GM18520 (cell line): ENCODE measurements at regions not wholly inside any gene's neighbourhood (a gene's known extent, or its start where the extent isn't known, plus 50 kb on each side); places are given as distances from the start of the nearest gene placed in this dataset.
"Not testable (repeated sequence)": the region's sequence is repeated elsewhere in the genome, so short reads cannot be mapped to it uniquely, and the experiment has no call there.

ENCODE experiments used
- ATAC-seq: cut with Tn5 transposase; IDR thresholded peaks from one replicate; pipeline ENCODE4 v1.9.1; 2021; ENCODE audit not compliant: unreplicated experiment

GRCh38 chr3:160094562-160094961, 105.9 kb downstream of the IL12A start:
- no peak for ATAC-seq

GRCh38 chr3:160097478-160097877, 108.8 kb downstream of the IL12A start:
- ATAC-seq, result no peak

- no peak for ATAC-seq
Observed at GRCh38 chr3:160098261-160098908, 109.8 kb downstream of the IL12A start.

GRCh38 chr3:160098926-160099626, 110.4 kb downstream of the IL12A start:
- no peak for ATAC-seq

GRCh38 chr3:160099834-160100233, 111.2 kb downstream of the IL12A start:
- ATAC-seq, result no peak

- no peak for ATAC-seq
Observed at GRCh38 chr3:160100610-160101009, 112.0 kb downstream of the IL12A start.

- ATAC-seq, result not testable (repeated sequence)
Observed at GRCh38 chr3:160102001-160102400, 113.4 kb downstream of the IL12A start.

- ATAC-seq, result no peak
Observed at GRCh38 chr3:160103397-160103796, 114.8 kb downstream of the IL12A start.

GRCh38 chr3:160105907-160106584, 117.4 kb downstream of the IL12A start:
- no peak for ATAC-seq

- no peak for ATAC-seq
Observed at GRCh38 chr3:160106905-160107861, 118.0 kb upstream of the C3orf80 start.

- no peak for ATAC-seq
Observed at GRCh38 chr3:160108362-160108761, 116.9 kb upstream of the C3orf80 start.

- ATAC-seq, result no peak
Observed at GRCh38 chr3:160112481-160112880, 112.7 kb upstream of the C3orf80 start.

- no peak for ATAC-seq
Observed at GRCh38 chr3:160112996-160113395, 112.2 kb upstream of the C3orf80 start.

- ATAC-seq, result no peak
Observed at GRCh38 chr3:160114355-160114995, 110.7 kb upstream of the C3orf80 start.

GRCh38 chr3:160115387-160115786, 109.8 kb upstream of the C3orf80 start:
- no peak for ATAC-seq

- no peak for ATAC-seq
Observed at GRCh38 chr3:160124224-160124623, 101.0 kb upstream of the C3orf80 start.

- no peak for ATAC-seq
Observed at GRCh38 chr3:160125258-160125657, 100.0 kb upstream of the C3orf80 start.

GRCh38 chr3:160126051-160126450, 99.2 kb upstream of the C3orf80 start:
- no peak for ATAC-seq

GRCh38 chr3:160126761-160127160, 98.5 kb upstream of the C3orf80 start:
- ATAC-seq, result no peak

- no peak for ATAC-seq
Observed at GRCh38 chr3:160127308-160127707, 97.9 kb upstream of the C3orf80 start.

GRCh38 chr3:160128056-160128455, 97.2 kb upstream of the C3orf80 start:
- no peak for ATAC-seq
